GM19324 (cell line): ENCODE measurements at regions not wholly inside any gene's neighbourhood (a gene's known extent, or its start where the extent isn't known, plus 50 kb on each side); places are given as distances from the start of the nearest gene placed in this dataset.
"Not testable (repeated sequence)": the region's sequence is repeated elsewhere in the genome, so short reads cannot be mapped to it uniquely, and the experiment has no call there.

ENCODE experiments used
- ATAC-seq: cut with Tn5 transposase; IDR thresholded peaks from one replicate; pipeline ENCODE4 v1.9.1; 2021; ENCODE audit warnings: mild to moderate bottlenecking, moderate library complexity; ENCODE audit not compliant: unreplicated experiment, low FRiP score

GRCh38 chr6:142016666-142017065 is 116.1 kb upstream of the GJE1 start:
- ATAC-seq = not testable (repeated sequence)

GRCh38 chr6:142015463-142015862 is 117.3 kb upstream of the GJE1 start:
- ATAC-seq = not testable (repeated sequence)

- no peak for ATAC-seq
Observed at GRCh38 chr6:142015011-142015410, 117.7 kb upstream of the GJE1 start.

- ATAC-seq = no peak
Observed at GRCh38 chr6:142014515-142014914, 118.2 kb upstream of the GJE1 start.

GRCh38 chr6:142013875-142014495 is 118.7 kb upstream of the GJE1 start:
- no peak for ATAC-seq

GRCh38 chr6:142013287-142013686 is 119.4 kb upstream of the GJE1 start:
- peak; percentile 57 for ATAC-seq

GRCh38 chr6:142011775-142012174 is 121.0 kb upstream of the GJE1 start:
- ATAC-seq = no peak

GRCh38 chr6:142011156-142011555 is 121.6 kb upstream of the GJE1 start:
- ATAC-seq = no peak

- no peak for ATAC-seq
Observed at GRCh38 chr6:142009647-142010046, 123.1 kb upstream of the GJE1 start.

- no peak for ATAC-seq
Observed at GRCh38 chr6:142008781-142009180, 123.9 kb upstream of the GJE1 start.

GRCh38 chr6:142008016-142008735 is 124.5 kb upstream of the GJE1 start:
- no peak for ATAC-seq

- ATAC-seq = no peak
Observed at GRCh38 chr6:142005021-142005420, 127.7 kb upstream of the GJE1 start.

GRCh38 chr6:142002825-142003405 is 129.8 kb upstream of the GJE1 start:
- no peak for ATAC-seq

- ATAC-seq = no peak
Observed at GRCh38 chr6:141996823-141997222, 135.9 kb upstream of the GJE1 start.

- no peak for ATAC-seq
Observed at GRCh38 chr6:141992109-141992508, 140.6 kb upstream of the GJE1 start.

- ATAC-seq = no peak
Observed at GRCh38 chr6:141990840-141991239, 141.9 kb upstream of the GJE1 start.

GRCh38 chr6:141989706-141989959 is 143.1 kb upstream of the GJE1 start:
- ATAC-seq = no peak

GRCh38 chr6:141988954-141989705 is 143.6 kb upstream of the GJE1 start:
- ATAC-seq = peak; percentile 64

GRCh38 chr6:141988327-141988726 is 144.4 kb upstream of the GJE1 start:
- ATAC-seq = no peak

GRCh38 chr6:141986457-141986856 is 146.3 kb upstream of the GJE1 start:
- ATAC-seq = no peak

- no peak for ATAC-seq
Observed at GRCh38 chr6:141981190-141981589, 151.5 kb upstream of the GJE1 start.
